ENCODE measurements at regions not wholly inside any gene's neighbourhood (a gene's known extent, or its start where the extent isn't known, plus 50 kb on each side); places are given as distances from the start of the nearest gene placed in this dataset.

GRCh38 chr1:222163895-222164294, 384.0 kb downstream of the HHIPL2 start:
- Histone ChIP-seq H3K9ac (no peak overlapping the region), H3K9me2 (ENCODE audit: insufficient read depth) (no peaks in the 10 kb centered on the region), H3K27ac (no peak overlapping the region), H3K4me3 (no peak overlapping the region), H3K79me2 (ENCODE audit: insufficient read depth) (no peaks in the 10 kb centered on the region), H3K9me3 (ENCODE audit: low read depth) (no peaks in the 10 kb centered on the region), H3K4me1 (ENCODE audit: insufficient read depth) (peaks cover 22% of the 10 kb centered on the region), H3F3A (ENCODE audit: insufficient read depth) (peaks cover 22% of the 10 kb centered on the region), H3K4me2 (ENCODE audit: unreplicated experiment) (no peak overlapping the region), H3K36me3 (ENCODE audit: low read depth) (no peaks in the 10 kb centered on the region), H2AFZ (no peak overlapping the region), H3K27me3 (replicated peaks; ENCODE audit: insufficient read depth) (no peaks in the 10 kb centered on the region), H4K20me1 (ENCODE audit: insufficient read depth) (no peaks in the 10 kb centered on the region)
- WGBS, 2 experiments (ENCODE audit: low coverage in 1 of 2, low lambda C conversion rate in 2 of 2, missing lambda C conversion rate in 2 of 2), result 63 to 69% methylated on average over 2 of the region's 2 CpGs
- no peak for DNase-seq
- in situ Hi-C loops (cut with MboI), result loop anchor here (10.0 kb wide), 1 partner anchor 419 kb away; the partner anchor contains the start of gene DUSP10
- TF ChIP-seq EZH2phosphoT487 (IDR thresholded peaks at IDR 0.05; ENCODE audit: insufficient read depth, low read depth), result no peak
- no peak for TF ChIP-seq EZH2 (IDR thresholded peaks at IDR 0.05; ENCODE audit: insufficient read depth, poor library complexity, severe bottlenecking)

GRCh38 chr1:222161676-222162075, 386.2 kb downstream of the HHIPL2 start:
- H3K9me3 ChIP-seq (ENCODE audit: low read depth), result no peaks in the 10 kb centered on the region
- H3K9ac ChIP-seq, result no peak overlapping the region
- peaks cover 6% of the 10 kb centered on the region for H3K4me1 ChIP-seq (ENCODE audit: insufficient read depth)
- in situ Hi-C loops (cut with MboI), result loop anchor here (10.0 kb wide), 1 partner anchor 417 kb away; the partner anchor contains the start of gene DUSP10
- TF ChIP-seq EZH2 (IDR thresholded peaks at IDR 0.05; ENCODE audit: insufficient read depth, poor library complexity, severe bottlenecking), result no peak
- TF ChIP-seq EZH2phosphoT487 (IDR thresholded peaks at IDR 0.05; ENCODE audit: insufficient read depth, low read depth), result no peak
- peaks cover 9% of the 10 kb centered on the region for H3F3A ChIP-seq (ENCODE audit: insufficient read depth)
- 64 to 65% methylated on average over 3 of the region's 3 CpGs for WGBS, 2 experiments (ENCODE audit: low coverage in 1 of 2, low lambda C conversion rate in 2 of 2, missing lambda C conversion rate in 2 of 2)
- H3K4me2 ChIP-seq (ENCODE audit: unreplicated experiment), result no peak overlapping the region
- no peaks in the 10 kb centered on the region for H4K20me1 ChIP-seq (ENCODE audit: insufficient read depth)
- no peaks in the 10 kb centered on the region for H3K27me3 ChIP-seq (replicated peaks; ENCODE audit: insufficient read depth)
- no peaks in the 10 kb centered on the region for H3K9me2 ChIP-seq (ENCODE audit: insufficient read depth)
- no peak overlapping the region for H3K4me3 ChIP-seq
- DNase-seq, result no peak
- no peaks in the 10 kb centered on the region for H3K36me3 ChIP-seq (ENCODE audit: low read depth)
- H3K79me2 ChIP-seq (ENCODE audit: insufficient read depth), result no peaks in the 10 kb centered on the region
- no peak overlapping the region for H3K27ac ChIP-seq
- no peak overlapping the region for H2AFZ ChIP-seq

GRCh38 chr1:222157612-222158011, 390.3 kb downstream of the HHIPL2 start:
- DNase-seq, result no peak
- no peaks in the 10 kb centered on the region for H3F3A ChIP-seq (ENCODE audit: insufficient read depth)
- H3K4me2 ChIP-seq (ENCODE audit: unreplicated experiment), result no peak overlapping the region
- H3K9me2 ChIP-seq (ENCODE audit: insufficient read depth), result no peaks in the 10 kb centered on the region
- no peaks in the 10 kb centered on the region for H3K4me1 ChIP-seq (ENCODE audit: insufficient read depth)
- no peaks in the 10 kb centered on the region for H3K9me3 ChIP-seq (ENCODE audit: low read depth)
- TF ChIP-seq EZH2phosphoT487 (IDR thresholded peaks at IDR 0.05; ENCODE audit: insufficient read depth, low read depth) (no peak), EZH2 (IDR thresholded peaks at IDR 0.05; ENCODE audit: insufficient read depth, poor library complexity, severe bottlenecking) (no peak)
- H3K9ac ChIP-seq, result no peak overlapping the region
- no peak overlapping the region for H3K27ac ChIP-seq
- no peaks in the 10 kb centered on the region for H3K36me3 ChIP-seq (ENCODE audit: low read depth)
- no peaks in the 10 kb centered on the region for H4K20me1 ChIP-seq (ENCODE audit: insufficient read depth)
- in situ Hi-C loops (cut with MboI), result no loop called here
- H3K27me3 ChIP-seq (replicated peaks; ENCODE audit: insufficient read depth), result no peaks in the 10 kb centered on the region
- no peaks in the 10 kb centered on the region for H3K79me2 ChIP-seq (ENCODE audit: insufficient read depth)
- 87 to 93% methylated on average over 1 of the region's 1 CpG for WGBS, 2 experiments (ENCODE audit: low coverage in 1 of 2, low lambda C conversion rate in 2 of 2, missing lambda C conversion rate in 2 of 2)
- H3K4me3 ChIP-seq, result no peak overlapping the region
- H2AFZ ChIP-seq, result no peak overlapping the region

- Histone ChIP-seq H3K79me2 (ENCODE audit: insufficient read depth) (no peaks in the 10 kb centered on the region), H3K9me2 (ENCODE audit: insufficient read depth) (no peaks in the 10 kb centered on the region), H3F3A (ENCODE audit: insufficient read depth) (no peaks in the 10 kb centered on the region), H3K27me3 (replicated peaks; ENCODE audit: insufficient read depth) (no peaks in the 10 kb centered on the region), H3K36me3 (ENCODE audit: low read depth) (no peaks in the 10 kb centered on the region), H3K9me3 (ENCODE audit: low read depth) (peaks cover 4% of the 10 kb centered on the region), H3K9ac (no peak overlapping the region), H3K4me3 (no peak overlapping the region), H4K20me1 (ENCODE audit: insufficient read depth) (no peaks in the 10 kb centered on the region), H3K27ac (no peak overlapping the region), H2AFZ (no peak overlapping the region), H3K4me1 (ENCODE audit: insufficient read depth) (no peaks in the 10 kb centered on the region), H3K4me2 (ENCODE audit: unreplicated experiment) (no peak overlapping the region)
- in situ Hi-C loops (cut with MboI), result no loop called here
- WGBS, 2 experiments (ENCODE audit: low coverage in 1 of 2, low lambda C conversion rate in 2 of 2, missing lambda C conversion rate in 2 of 2), result 40 to 67% methylated on average over 1 of the region's 1 CpG
- no peak for TF ChIP-seq EZH2phosphoT487 (IDR thresholded peaks at IDR 0.05; ENCODE audit: insufficient read depth, low read depth)
- TF ChIP-seq EZH2 (IDR thresholded peaks at IDR 0.05; ENCODE audit: insufficient read depth, poor library complexity, severe bottlenecking), result no peak
- no peak for DNase-seq
Observed at GRCh38 chr1:222140206-222140605, 398.3 kb upstream of the DUSP10 start.

- Histone ChIP-seq H3F3A (ENCODE audit: insufficient read depth) (no peaks in the 10 kb centered on the region), H4K20me1 (ENCODE audit: insufficient read depth) (no peaks in the 10 kb centered on the region), H3K9ac (no peak overlapping the region), H3K4me3 (no peak overlapping the region), H3K4me2 (ENCODE audit: unreplicated experiment) (no peak overlapping the region), H2AFZ (no peak overlapping the region), H3K27me3 (replicated peaks; ENCODE audit: insufficient read depth) (no peaks in the 10 kb centered on the region), H3K79me2 (ENCODE audit: insufficient read depth) (no peaks in the 10 kb centered on the region), H3K36me3 (ENCODE audit: low read depth) (no peaks in the 10 kb centered on the region), H3K9me3 (ENCODE audit: low read depth) (peaks cover 7% of the 10 kb centered on the region), H3K27ac (no peak overlapping the region), H3K9me2 (ENCODE audit: insufficient read depth) (no peaks in the 10 kb centered on the region), H3K4me1 (ENCODE audit: insufficient read depth) (no peaks in the 10 kb centered on the region)
- in situ Hi-C loops (cut with MboI), result no loop called here
- DNase-seq, result no peak
- TF ChIP-seq EZH2 (IDR thresholded peaks at IDR 0.05; ENCODE audit: insufficient read depth, poor library complexity, severe bottlenecking) (no peak), EZH2phosphoT487 (IDR thresholded peaks at IDR 0.05; ENCODE audit: insufficient read depth, low read depth) (no peak)
- WGBS, 2 experiments (ENCODE audit: low coverage in 1 of 2, low lambda C conversion rate in 2 of 2, missing lambda C conversion rate in 2 of 2), result 91% methylated on average over 6 to 15 of the region's 15 CpGs
Observed at GRCh38 chr1:222138095-222138494, 396.2 kb upstream of the DUSP10 start.

Data from GM23248 (cell line).